ENCODE measurements at regions not wholly inside any gene's neighbourhood (a gene's known extent, or its start where the extent isn't known, plus 50 kb on each side); places are given as distances from the start of the nearest gene placed in this dataset.

DNA sequence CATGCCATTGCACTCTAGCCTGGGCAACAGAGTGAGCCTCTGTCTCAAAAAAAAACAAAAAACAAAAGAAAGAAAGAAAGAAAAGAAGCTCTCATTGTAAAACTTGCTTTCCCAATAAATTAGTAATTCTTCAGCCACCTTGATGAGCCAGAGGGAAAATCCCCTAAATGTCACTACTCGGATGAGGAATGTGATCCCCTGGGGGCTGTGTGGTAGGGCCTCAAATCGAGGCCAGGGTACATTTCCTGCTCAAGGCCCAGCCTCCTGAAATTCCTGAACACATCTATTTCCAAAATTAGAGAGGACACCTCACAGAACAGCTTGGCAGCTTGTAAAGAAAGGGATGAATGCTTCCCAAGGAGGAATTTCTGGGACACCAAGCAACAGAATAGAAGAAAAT is 147.1 kb upstream of the SESN3 start:
- H3K27ac ChIP-seq (ENCODE audit: low read depth, low read length, poor library complexity, severe bottlenecking) = no peak overlapping the region
- H3K9me3 ChIP-seq (ENCODE audit: low read depth, low read length, poor library complexity, severe bottlenecking) = no peaks in the 10 kb centered on the region
- no peaks in the 10 kb centered on the region for H3K4me1 ChIP-seq (ENCODE audit: insufficient read depth, low read length, poor library complexity, severe bottlenecking)
- POLR2A ChIA-PET (ENCODE audit: low non-redundant PET) = no interaction called here
- CTCF ChIA-PET = no interaction called here
- no peaks in the 10 kb centered on the region for H3K36me3 ChIP-seq (ENCODE audit: insufficient read depth, low read length, poor library complexity, severe bottlenecking)
- DNase-seq (ENCODE audit: low spot score) = no peak
- no TSS peak for BruUV-seq (replicated peaks)
- H3K4me3 ChIP-seq (ENCODE audit: low read depth, low read length, poor library complexity, severe bottlenecking) = no peak overlapping the region
- intact Hi-C loops (cut with micrococcal nuclease; ENCODE audit: unreplicated experiment) = no loop called here
- TF ChIP-seq EZH2 (IDR thresholded peaks at IDR 0.05; ENCODE audit: borderline replicate concordance, low read depth, low read length, poor library complexity, severe bottlenecking) = no peak
- TF ChIP-seq, protein P1, sequence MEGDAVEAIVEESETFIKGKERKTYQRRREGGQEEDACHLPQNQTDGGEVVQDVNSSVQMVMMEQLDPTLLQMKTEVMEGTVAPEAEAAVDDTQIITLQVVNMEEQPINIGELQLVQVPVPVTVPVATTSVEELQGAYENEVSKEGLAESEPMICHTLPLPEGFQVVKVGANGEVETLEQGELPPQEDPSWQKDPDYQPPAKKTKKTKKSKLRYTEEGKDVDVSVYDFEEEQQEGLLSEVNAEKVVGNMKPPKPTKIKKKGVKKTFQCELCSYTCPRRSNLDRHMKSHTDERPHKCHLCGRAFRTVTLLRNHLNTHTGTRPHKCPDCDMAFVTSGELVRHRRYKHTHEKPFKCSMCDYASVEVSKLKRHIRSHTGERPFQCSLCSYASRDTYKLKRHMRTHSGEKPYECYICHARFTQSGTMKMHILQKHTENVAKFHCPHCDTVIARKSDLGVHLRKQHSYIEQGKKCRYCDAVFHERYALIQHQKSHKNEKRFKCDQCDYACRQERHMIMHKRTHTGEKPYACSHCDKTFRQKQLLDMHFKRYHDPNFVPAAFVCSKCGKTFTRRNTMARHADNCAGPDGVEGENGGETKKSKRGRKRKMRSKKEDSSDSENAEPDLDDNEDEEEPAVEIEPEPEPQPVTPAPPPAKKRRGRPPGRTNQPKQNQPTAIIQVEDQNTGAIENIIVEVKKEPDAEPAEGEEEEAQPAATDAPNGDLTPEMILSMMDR (conservative IDR thresholded peaks at IDR 0.05; ENCODE audit: low read depth, low read length) = no peak
- H3K27me3 ChIP-seq (replicated peaks; ENCODE audit: insufficient read depth, low read depth, low read length, poor library complexity) = peaks cover 8% of the 10 kb centered on the region

DNA sequence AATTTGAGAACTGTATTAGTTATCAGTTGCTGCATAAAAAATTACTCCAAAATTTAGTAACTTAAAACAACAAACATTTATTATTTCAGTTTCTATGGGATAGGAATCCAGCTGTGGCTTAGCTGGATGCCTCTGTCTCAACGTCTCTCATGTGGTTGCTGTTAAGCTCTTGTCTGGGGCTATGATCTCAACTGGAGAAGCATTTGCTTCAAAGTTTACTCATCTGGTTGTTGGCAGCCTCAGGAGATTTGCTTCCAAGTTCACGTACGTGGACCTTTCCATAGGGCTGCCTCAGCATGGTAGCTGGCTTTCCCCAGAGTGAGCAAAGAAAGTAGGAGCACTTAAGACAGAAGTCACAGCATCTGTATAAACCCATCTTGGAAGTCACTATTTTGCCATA is 144.9 kb upstream of the SESN3 start:
- Histone ChIP-seq H3K27ac (ENCODE audit: low read depth, low read length, poor library complexity, severe bottlenecking) (no peak overlapping the region), H3K27me3 (replicated peaks; ENCODE audit: insufficient read depth, low read depth, low read length, poor library complexity) (no peaks in the 10 kb centered on the region), H3K36me3 (ENCODE audit: insufficient read depth, low read length, poor library complexity, severe bottlenecking) (no peaks in the 10 kb centered on the region), H3K4me1 (ENCODE audit: insufficient read depth, low read length, poor library complexity, severe bottlenecking) (no peaks in the 10 kb centered on the region), H3K4me3 (ENCODE audit: low read depth, low read length, poor library complexity, severe bottlenecking) (no peak overlapping the region), H3K9me3 (ENCODE audit: low read depth, low read length, poor library complexity, severe bottlenecking) (no peaks in the 10 kb centered on the region)
- BruUV-seq (replicated peaks) = no TSS peak
- ChIA-PET POLR2A (ENCODE audit: low non-redundant PET) (no interaction called here), CTCF (no interaction called here)
- intact Hi-C loops (cut with micrococcal nuclease; ENCODE audit: unreplicated experiment) = no loop called here
- TF ChIP-seq, protein P1 (conservative IDR thresholded peaks at IDR 0.05; ENCODE audit: low read depth, low read length) = no peak
- TF ChIP-seq EZH2 (IDR thresholded peaks at IDR 0.05; ENCODE audit: borderline replicate concordance, low read depth, low read length, poor library complexity, severe bottlenecking) = no peak
- no peak for DNase-seq (ENCODE audit: low spot score)

DNA sequence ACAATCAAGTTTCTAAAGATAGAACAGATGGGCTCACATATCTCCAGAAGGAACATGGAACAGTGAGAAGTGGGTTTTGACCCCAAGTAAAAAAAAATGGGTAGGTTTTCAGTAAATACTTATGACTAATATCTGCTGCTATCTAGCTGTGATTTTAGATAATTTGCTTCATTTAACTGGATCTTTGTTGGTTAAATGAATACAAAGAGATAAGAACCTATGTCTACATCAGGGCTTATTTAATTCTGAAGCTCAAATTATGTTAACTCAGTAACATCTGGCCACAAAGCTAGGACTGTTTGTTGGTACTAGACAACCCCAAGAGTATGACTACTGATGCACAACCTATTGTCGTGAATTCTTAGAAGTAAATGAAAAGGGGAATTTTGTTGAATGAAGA is 144.4 kb upstream of the SESN3 start:
- intact Hi-C loops (cut with micrococcal nuclease; ENCODE audit: unreplicated experiment) = no loop called here
- BruUV-seq (replicated peaks) = no TSS peak
- H3K27me3 ChIP-seq (replicated peaks; ENCODE audit: insufficient read depth, low read depth, low read length, poor library complexity) = no peaks in the 10 kb centered on the region
- POLR2A ChIA-PET (ENCODE audit: low non-redundant PET) = no interaction called here
- no peaks in the 10 kb centered on the region for H3K9me3 ChIP-seq (ENCODE audit: low read depth, low read length, poor library complexity, severe bottlenecking)
- H3K4me1 ChIP-seq (ENCODE audit: insufficient read depth, low read length, poor library complexity, severe bottlenecking) = no peaks in the 10 kb centered on the region
- H3K36me3 ChIP-seq (ENCODE audit: insufficient read depth, low read length, poor library complexity, severe bottlenecking) = no peaks in the 10 kb centered on the region
- no peak for DNase-seq (ENCODE audit: low spot score)
- TF ChIP-seq, protein P1 (conservative IDR thresholded peaks at IDR 0.05; ENCODE audit: low read depth, low read length) = no peak
- no peak for TF ChIP-seq EZH2 (IDR thresholded peaks at IDR 0.05; ENCODE audit: borderline replicate concordance, low read depth, low read length, poor library complexity, severe bottlenecking)
- no peak overlapping the region for H3K4me3 ChIP-seq (ENCODE audit: low read depth, low read length, poor library complexity, severe bottlenecking)
- H3K27ac ChIP-seq (ENCODE audit: low read depth, low read length, poor library complexity, severe bottlenecking) = no peak overlapping the region
- CTCF ChIA-PET = no interaction called here

Data from A673 (cell line).